ENCODE measurements at regions not wholly inside any gene's neighbourhood (a gene's known extent, or its start where the extent isn't known, plus 50 kb on each side); places are given as distances from the start of the nearest gene placed in this dataset.

GRCh38 chr3:150300852-150301517, 107.1 kb upstream of the TSC22D2 start:
- BruUV-seq (replicated peaks) = no TSS peak
- Histone ChIP-seq H2AFZ (replicated peaks; ENCODE audit: low read length, poor library complexity) (no peak overlapping the region), H3K36me3 (ENCODE audit: control insufficient read depth, insufficient read depth, low read length) (no peaks in the 10 kb centered on the region), H3K27ac (ENCODE audit: insufficient read depth, low read length) (no peak overlapping the region; the same call in 1 of the 2 replicates), H2AK9ac (replicated peaks; ENCODE audit: low read depth, low read length, poor library complexity) (no peak overlapping the region), H3K23ac (ENCODE audit: low read depth, low read length) (peak overlapping the region; percentile 73), H2BK20ac (ENCODE audit: low read depth, low read length) (peak overlapping the region; percentile 89), H3K4me1 (ENCODE audit: control insufficient read depth, insufficient read depth, low read length) (peaks cover 12% of the 10 kb centered on the region), H3K9ac (ENCODE audit: low read depth, low read length) (no peak overlapping the region), H2AK5ac (ENCODE audit: low read depth, low read length) (peak overlapping the region; percentile 92), H3K4me2 (ENCODE audit: low read depth, low read length) (peak overlapping the region; percentile 34; the same call in 1 of the 2 replicates), H3K9me3 (ENCODE audit: control insufficient read depth, insufficient read depth, low read length) (no peaks in the 10 kb centered on the region), H4K91ac (ENCODE audit: insufficient read depth, low read depth, low read length) (peak overlapping the region; percentile 78), H2BK15ac (ENCODE audit: low read depth, low read length) (peak overlapping the region; percentile 78; the same call in 2 of the 3 replicates), H3K4ac (ENCODE audit: low read depth, low read length) (peak overlapping the region; percentile 87), H4K20me1 (ENCODE audit: insufficient read depth, low read length) (no peaks in the 10 kb centered on the region), H4K8ac (ENCODE audit: low read depth in 2 of 2, low read length in 2 of 2) (peak overlapping the region; percentile 45 to 56), H3K14ac (replicated peaks; ENCODE audit: low read depth, low read length) (peak overlapping the region; percentile 75), H2BK5ac (ENCODE audit: low read depth, low read length, poor library complexity, severe bottlenecking) (peak overlapping the region; percentile 48), H3K4me3 (ENCODE audit: insufficient read depth, low read depth, low read length) (no peak overlapping the region), H3K79me1 (ENCODE audit: low read depth in 1 of 2, low read length in 2 of 2) (0 out of 4 replicates have a peak, but pooled peaks cover 0 to 4% of the 10 kb centered on the region in 2 experiments), H3K56ac (ENCODE audit: extremely low read depth, insufficient read depth, low read length) (no peak overlapping the region), H3K18ac (ENCODE audit: low read depth, low read length) (peak overlapping the region; percentile 91; the same call in 1 of the 2 replicates), H3K27me3 (ENCODE audit: control insufficient read depth, insufficient read depth, low read length) (no peaks in the 10 kb centered on the region), H3K9me1 (ENCODE audit: insufficient read depth, low read length) (peaks cover 7% of the 10 kb centered on the region), H4K5ac (ENCODE audit: low read depth, low read length) (peak overlapping the region; percentile 87; the same call in 1 of the 2 replicates), H2BK120ac (ENCODE audit: low read depth, low read length) (peak overlapping the region; percentile 85)
- peak; percentile 53 for DNase-seq
- intact Hi-C loops (cut with micrococcal nuclease) (no loop called here), dilution Hi-C loops (cut with HindIII; ENCODE audit: low sequenced_read_pairs, unreplicated experiment) (no loop called here), in situ Hi-C loops (cut with MboI; ENCODE audit: low sequenced_read_pairs) (no loop called here)
- ATAC-seq (ENCODE audit: low read depth) = no peak; the same call in 1 of the 2 replicates
- CTCF ChIA-PET = interaction anchor here (0.6 kb wide), 1 partner anchor 9 kb away, joined by 4 read pairs; no protein-coding TSS in a partner anchor
- WGBS, 2 experiments (ENCODE audit: extremely low coverage in 2 of 2, insufficient read length in 1 of 2) = no CpG with 5 or more reads among the region's 8 CpGs
- no peak for TF ChIP-seq SMC3 (IDR thresholded peaks at IDR 0.05; ENCODE audit: low read depth, low read length)
- TF ChIP-seq RFX5 (IDR thresholded peaks at IDR 0.05; ENCODE audit: low read depth, low read length) = no peak
- TF ChIP-seq MXI1 (IDR thresholded peaks at IDR 0.05; ENCODE audit: borderline replicate concordance, low read depth, low read length) = no peak
- TF ChIP-seq, protein P1, sequence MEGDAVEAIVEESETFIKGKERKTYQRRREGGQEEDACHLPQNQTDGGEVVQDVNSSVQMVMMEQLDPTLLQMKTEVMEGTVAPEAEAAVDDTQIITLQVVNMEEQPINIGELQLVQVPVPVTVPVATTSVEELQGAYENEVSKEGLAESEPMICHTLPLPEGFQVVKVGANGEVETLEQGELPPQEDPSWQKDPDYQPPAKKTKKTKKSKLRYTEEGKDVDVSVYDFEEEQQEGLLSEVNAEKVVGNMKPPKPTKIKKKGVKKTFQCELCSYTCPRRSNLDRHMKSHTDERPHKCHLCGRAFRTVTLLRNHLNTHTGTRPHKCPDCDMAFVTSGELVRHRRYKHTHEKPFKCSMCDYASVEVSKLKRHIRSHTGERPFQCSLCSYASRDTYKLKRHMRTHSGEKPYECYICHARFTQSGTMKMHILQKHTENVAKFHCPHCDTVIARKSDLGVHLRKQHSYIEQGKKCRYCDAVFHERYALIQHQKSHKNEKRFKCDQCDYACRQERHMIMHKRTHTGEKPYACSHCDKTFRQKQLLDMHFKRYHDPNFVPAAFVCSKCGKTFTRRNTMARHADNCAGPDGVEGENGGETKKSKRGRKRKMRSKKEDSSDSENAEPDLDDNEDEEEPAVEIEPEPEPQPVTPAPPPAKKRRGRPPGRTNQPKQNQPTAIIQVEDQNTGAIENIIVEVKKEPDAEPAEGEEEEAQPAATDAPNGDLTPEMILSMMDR (conservative IDR thresholded peaks at IDR 0.05; ENCODE audit: low read depth, low read length) = no peak
- no peak for TF ChIP-seq RAD21 (IDR thresholded peaks at IDR 0.05; ENCODE audit: low read length)
- no peak for TF ChIP-seq ELK1 (IDR thresholded peaks at IDR 0.05; ENCODE audit: borderline replicate concordance, low read depth, low read length)
- no peak for TF ChIP-seq NFE2L2 (IDR thresholded peaks at IDR 0.05; ENCODE audit: low read depth, low read length)
- TF ChIP-seq CHD1 (IDR thresholded peaks at IDR 0.05; ENCODE audit: low read depth, low read length) = no peak
- no peak for TF ChIP-seq MAFK (IDR thresholded peaks at IDR 0.05; ENCODE audit: low read depth, low read length)
- no peak for TF ChIP-seq CEBPB (IDR thresholded peaks at IDR 0.05; ENCODE audit: low read depth, low read length)
- no peak for TF ChIP-seq USF2 (IDR thresholded peaks at IDR 0.05; ENCODE audit: low read depth, low read length)
- no peak for TF ChIP-seq RCOR1 (IDR thresholded peaks at IDR 0.05; ENCODE audit: insufficient replicate concordance, low read length)
- no peak for TF ChIP-seq MAZ (IDR thresholded peaks at IDR 0.05; ENCODE audit: borderline replicate concordance, low read depth, low read length)
- TF ChIP-seq FOS (IDR thresholded peaks at IDR 0.05; ENCODE audit: low read depth, low read length) = no peak
- POLR2A ChIA-PET (ENCODE audit: unreplicated experiment) = no interaction called here

Data from IMR-90 (cell line).